Adrenal gland (tissue), 9 donors: ENCODE measurements at regions not wholly inside any gene's neighbourhood (a gene's known extent, or its start where the extent isn't known, plus 50 kb on each side); places are given as distances from the start of the nearest gene placed in this dataset.

Experiments
- DNase-seq, 7 donors: peaks; one replicate each; pipeline ENCODE4 v3.0.0-alpha.2; 2019 to 2020
- H3K27ac ChIP-seq, 5 donors: fragments of 200-600 bp; sonication (generic) in 4 of 5; 1 replicate in 3 of 5; 2 replicates in 2 of 5; pipeline versions ENCODE4 v1.5.1 to v1.8.0; 2016 to 2020; ENCODE audit warnings: mild to moderate bottlenecking in 1 of 5
- H3K27me3 ChIP-seq: fragments of 200-600 bp; 2 replicates; pipeline ENCODE4 v1.8.0; 2021
- H3K36me3 ChIP-seq, 2 donors: fragments of 200-600 bp; replicated peaks in 1 of 2; 1 replicate in 1 of 2; 2 replicates in 1 of 2; pipeline versions ENCODE4 v1.5.1 to v1.8.0; 2018 to 2022
- H3K4me1 ChIP-seq, 2 donors: fragments of 200-600 bp; replicated peaks in 1 of 2; 1 replicate in 1 of 2; 2 replicates in 1 of 2; pipeline versions ENCODE4 v1.5.1 to v1.8.0; 2018 to 2021
- H3K4me3 ChIP-seq, 4 donors: fragments of 200-600 bp; sonication (generic) in 3 of 4; one replicate each; pipeline ENCODE4 v1.5.1; 2016 to 2018
- H3K9me3 ChIP-seq, 3 donors: fragments of 200-600 bp; sonication (generic) in 1 of 3; replicated peaks in 1 of 3; 1 replicate in 2 of 3; 2 replicates in 1 of 3; pipeline versions ENCODE4 v1.5.1 to v1.8.0; 2016 to 2021
- POLR2A ChIP-seq, 2 donors: fragments of 450-650 bp; IDR thresholded peaks; one replicate each; pipeline ENCODE4 v1.6.1; 2017; ENCODE audit warnings: antibody characterized with exemption in 2 of 2, mild to moderate bottlenecking in 2 of 2, moderate library complexity in 1 of 2
- WGBS, 4 donors: extraction: QIAGEN DNeasy Blood & Tissue Kit in 2 of 4; methylation state at CpG; one replicate each; pipeline versions ENCODE4 v1.1.5 to v1.1.7; 2013 to 2017; 5-methylcytosine and 5-hydroxymethylcytosine counted together
- intact Hi-C, 2 donors: fragments of 100-400 bp; cut with DNase I; formaldehyde crosslinking; loops; one replicate each; pipeline versions ENCODE4 v1.14.1 to v1.15.0; 2022 to 2023
- TF ChIP-seq, protein P1 (sequence below), 6 experiments: fragments of 450-650 bp in 4 of 6; fragments of 200-600 bp in 2 of 6; sonication (generic) in 1 of 6; IDR thresholded peaks; 1 replicate in 5 of 6; 2 replicates in 1 of 6; pipeline versions ENCODE4 v1.5.1 to v1.8.0; 2016 to 2021; ENCODE audit warnings: antibody characterized with exemption in 6 of 6, mild to moderate bottlenecking in 2 of 6, moderate library complexity in 1 of 6
- donor health status: healthy with polysubstance abuse.
- donor health status: Bipolar disorder and iron deficiency.
- donor health status: DM: yes; HTN: yes; CAD: no.
- donor health status: DM: no; HTN: no; CAD: no.
- donor health status: DM: no; HTN: no; CAD: no.

DNA sequence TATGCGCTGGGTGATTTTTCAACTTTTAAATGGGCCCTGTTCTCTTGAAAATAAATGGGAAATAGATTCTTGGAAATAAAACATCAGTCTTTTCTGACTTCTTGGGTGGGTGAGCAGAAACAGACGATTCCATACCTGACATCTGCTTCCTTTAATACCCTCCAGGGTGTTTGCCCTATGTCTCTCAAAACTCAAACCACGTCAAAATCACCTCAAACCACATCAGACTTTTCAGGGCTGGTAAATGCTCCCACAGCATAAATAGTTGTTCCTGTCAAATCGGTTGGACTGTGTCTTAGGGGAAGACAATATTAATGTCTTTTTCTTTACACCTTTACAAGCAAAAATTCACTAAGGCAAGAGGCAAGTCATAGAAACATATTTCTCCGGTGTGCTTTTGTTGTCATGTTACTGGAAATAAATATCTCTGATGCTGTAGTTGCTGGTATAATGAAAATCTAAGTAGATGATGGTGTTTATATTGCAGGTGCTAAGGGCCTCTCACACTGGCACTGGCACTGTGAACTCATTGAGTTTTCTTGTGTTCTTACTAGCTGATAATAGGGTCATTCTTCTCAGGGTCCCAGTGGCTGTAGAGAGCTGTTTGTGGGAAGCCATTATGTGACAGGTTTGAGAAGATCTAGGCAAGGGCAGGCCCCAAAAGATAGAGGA is 380.4 kb downstream of the RAPGEF2 start:
- WGBS, 4 donors: 70 to 71% (median 70%) methylated on average over 5 of the region's 5 CpGs
- Histone ChIP-seq H3K4me1 (peaks cover 0 to 5% of the 10 kb centered on the region in 2 donors), H3K4me3 (no peak overlapping the region), H3K27me3 (no peaks in the 10 kb centered on the region), H3K27ac (no peak overlapping the region), H3K36me3 (no peaks in the 10 kb centered on the region), H3K9me3 (no peaks in the 10 kb centered on the region)
- no peak for TF ChIP-seq POLR2A (IDR thresholded peaks at IDR 0.05)
- TF ChIP-seq, protein P1, sequence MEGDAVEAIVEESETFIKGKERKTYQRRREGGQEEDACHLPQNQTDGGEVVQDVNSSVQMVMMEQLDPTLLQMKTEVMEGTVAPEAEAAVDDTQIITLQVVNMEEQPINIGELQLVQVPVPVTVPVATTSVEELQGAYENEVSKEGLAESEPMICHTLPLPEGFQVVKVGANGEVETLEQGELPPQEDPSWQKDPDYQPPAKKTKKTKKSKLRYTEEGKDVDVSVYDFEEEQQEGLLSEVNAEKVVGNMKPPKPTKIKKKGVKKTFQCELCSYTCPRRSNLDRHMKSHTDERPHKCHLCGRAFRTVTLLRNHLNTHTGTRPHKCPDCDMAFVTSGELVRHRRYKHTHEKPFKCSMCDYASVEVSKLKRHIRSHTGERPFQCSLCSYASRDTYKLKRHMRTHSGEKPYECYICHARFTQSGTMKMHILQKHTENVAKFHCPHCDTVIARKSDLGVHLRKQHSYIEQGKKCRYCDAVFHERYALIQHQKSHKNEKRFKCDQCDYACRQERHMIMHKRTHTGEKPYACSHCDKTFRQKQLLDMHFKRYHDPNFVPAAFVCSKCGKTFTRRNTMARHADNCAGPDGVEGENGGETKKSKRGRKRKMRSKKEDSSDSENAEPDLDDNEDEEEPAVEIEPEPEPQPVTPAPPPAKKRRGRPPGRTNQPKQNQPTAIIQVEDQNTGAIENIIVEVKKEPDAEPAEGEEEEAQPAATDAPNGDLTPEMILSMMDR (IDR thresholded peaks at IDR 0.05): no peak
- intact Hi-C loops: loop anchor here in 1 of 2 donors (10.0 kb wide), 1 partner anchor 272 kb away; no protein-coding TSS in a partner anchor
- no peak for DNase-seq

DNA sequence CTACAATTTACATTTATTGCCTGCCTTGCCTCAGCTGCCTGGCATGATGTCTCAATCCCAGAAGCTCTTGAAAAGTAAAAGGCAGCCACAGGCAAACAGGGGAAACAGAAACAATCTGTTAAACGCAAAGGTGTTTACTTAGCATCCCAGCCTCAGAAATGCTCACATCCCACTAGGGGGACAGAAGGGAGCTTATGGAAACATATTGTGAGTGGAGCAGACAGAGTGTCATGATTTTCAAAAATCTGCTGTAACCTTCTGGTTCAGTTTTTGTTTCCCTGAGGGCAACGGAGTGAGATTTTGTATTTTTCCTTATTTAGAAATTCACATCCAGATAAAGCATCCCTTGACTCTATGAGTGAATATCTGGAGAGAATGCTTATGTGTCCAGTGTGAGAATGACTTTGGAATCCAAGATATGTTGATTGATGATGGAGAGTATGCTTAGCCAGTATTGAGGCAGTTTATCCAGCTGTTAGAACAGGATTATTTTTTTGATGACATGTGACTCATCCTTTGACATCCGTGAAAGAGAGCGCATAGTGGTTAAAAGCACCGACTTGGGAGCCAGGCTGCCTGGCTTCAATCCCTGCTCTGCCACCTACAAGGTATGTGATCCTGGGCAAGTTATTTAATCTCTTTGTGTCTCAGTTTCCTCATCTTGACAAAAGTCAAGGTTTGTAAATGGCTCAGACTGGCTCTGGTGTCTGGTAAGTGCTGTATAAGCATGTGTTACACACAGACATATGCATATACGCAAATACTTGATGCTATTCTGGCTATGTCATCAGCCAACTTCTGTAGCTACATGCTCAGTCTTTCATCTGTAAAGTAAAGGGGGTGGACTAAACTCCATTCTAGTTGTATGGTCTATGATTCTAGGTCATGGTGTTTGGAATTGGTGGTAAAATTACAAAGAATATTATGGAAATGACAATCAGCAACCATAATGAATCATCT is 381.2 kb downstream of the RAPGEF2 start:
- Histone ChIP-seq H3K4me3 (no peak overlapping the region), H3K9me3 (no peaks in the 10 kb centered on the region), H3K36me3 (no peaks in the 10 kb centered on the region), H3K27me3 (no peaks in the 10 kb centered on the region), H3K27ac (no peak overlapping the region), H3K4me1 (peaks cover 0 to 5% of the 10 kb centered on the region in 2 donors)
- TF ChIP-seq, protein P1 (IDR thresholded peaks at IDR 0.05): no peak
- intact Hi-C loops: loop anchor here in 1 of 2 donors (10.0 kb wide), 1 partner anchor 271 kb away; no protein-coding TSS in a partner anchor
- WGBS, 4 donors: 64 to 76% (median 71%) methylated on average over 6 of the region's 6 CpGs
- no peak for DNase-seq

DNA sequence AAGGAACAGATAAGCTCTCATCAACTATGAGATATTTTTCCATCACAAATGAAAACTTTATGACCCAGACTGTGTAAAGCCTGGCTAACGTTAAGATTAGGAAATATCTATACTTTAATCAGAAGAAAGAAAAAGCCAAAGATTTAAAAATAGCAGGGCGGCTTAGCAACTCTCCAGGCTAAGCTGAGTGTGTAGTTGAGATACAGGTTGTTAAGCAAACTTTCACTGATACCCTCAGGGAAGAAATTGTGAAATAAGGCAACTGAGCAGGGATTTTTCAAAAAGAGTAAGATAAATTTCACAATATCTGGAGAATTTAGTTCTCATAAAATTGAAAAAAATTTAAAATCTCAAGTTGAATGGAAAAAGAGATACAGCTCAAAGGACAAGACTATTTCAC is 382.0 kb downstream of the RAPGEF2 start:
- no peak overlapping the region for H3K27ac ChIP-seq
- TF ChIP-seq, protein P1 (IDR thresholded peaks at IDR 0.05): no peak
- TF ChIP-seq POLR2A (IDR thresholded peaks at IDR 0.05): no peak
- 48 to 61% (median 51%) methylated on average over 2 of the region's 2 CpGs for WGBS, 4 donors
- peaks cover 0 to 5% of the 10 kb centered on the region in 2 donors for H3K4me1 ChIP-seq
- no peaks in the 10 kb centered on the region for H3K27me3 ChIP-seq
- H3K9me3 ChIP-seq: no peaks in the 10 kb centered on the region
- no peak for DNase-seq
- no peak overlapping the region for H3K4me3 ChIP-seq
- H3K36me3 ChIP-seq: no peaks in the 10 kb centered on the region
- intact Hi-C loops: loop anchor here in 1 of 2 donors (10.0 kb wide), 1 partner anchor 270 kb away; no protein-coding TSS in a partner anchor

DNA sequence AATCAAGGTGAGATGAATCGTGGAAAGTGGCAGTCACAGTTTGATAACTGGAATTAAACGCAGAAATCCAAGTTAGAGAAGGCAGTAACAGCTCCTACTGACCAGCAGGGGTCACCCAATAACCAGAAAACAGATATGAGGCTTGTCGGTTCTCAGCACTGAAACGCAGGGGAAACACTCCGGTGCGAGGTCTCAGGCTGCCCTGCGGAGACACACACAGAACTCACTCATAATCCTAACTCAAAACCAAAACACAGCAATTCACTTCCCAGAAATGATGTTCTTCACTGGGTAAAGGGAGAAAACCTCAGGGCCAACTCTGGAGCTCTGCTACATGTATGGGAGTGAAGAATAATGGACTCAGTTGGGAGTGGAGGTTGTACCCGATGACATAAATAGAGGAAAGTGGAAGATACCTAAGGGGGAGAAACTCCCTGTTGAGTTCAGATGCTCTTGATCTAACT is 384.4 kb downstream of the RAPGEF2 start:
- TF ChIP-seq, protein P1 (IDR thresholded peaks at IDR 0.05): peak; percentile 70 to 89 (median 82)
- no peak for TF ChIP-seq POLR2A (IDR thresholded peaks at IDR 0.05)
- DNase-seq: peak; percentile 55 to 77 (median 57)
- Histone ChIP-seq H3K36me3 (no peaks in the 10 kb centered on the region), H3K9me3 (no peaks in the 10 kb centered on the region), H3K4me1 (peaks cover 0 to 5% of the 10 kb centered on the region in 2 donors), H3K27ac (no peak overlapping the region), H3K27me3 (no peaks in the 10 kb centered on the region), H3K4me3 (no peak overlapping the region)
- WGBS, 4 donors: 7 to 9% (median 7%) methylated on average over 8 of the region's 8 CpGs
- intact Hi-C loops: loop anchor here in 1 of 2 donors (10.0 kb wide), 1 partner anchor 267 kb away; no protein-coding TSS in a partner anchor
